ENCODE measurements at regions not wholly inside any gene's neighbourhood (a gene's known extent, or its start where the extent isn't known, plus 50 kb on each side); places are given as distances from the start of the nearest gene placed in this dataset.

GRCh38 chr10:53253221-53253620 is 480.6 kb upstream of the MBL2 start:
- Histone ChIP-seq H3K27ac (no peak overlapping the region), H3K27me3 (no peaks in the 10 kb centered on the region), H3K36me3 (no peaks in the 10 kb centered on the region), H3K9me3 (no peaks in the 10 kb centered on the region), H3K4me1 (no peaks in the 10 kb centered on the region), H3K4me3 (no peak overlapping the region)
- 57 to 92% methylated on average over 2 to 3 of the region's 3 CpGs for WGBS, 2 donors
- intact Hi-C loops (cut with DNase I), result no loop called here
- DNase-seq, result no peak
- TF ChIP-seq, protein P1, sequence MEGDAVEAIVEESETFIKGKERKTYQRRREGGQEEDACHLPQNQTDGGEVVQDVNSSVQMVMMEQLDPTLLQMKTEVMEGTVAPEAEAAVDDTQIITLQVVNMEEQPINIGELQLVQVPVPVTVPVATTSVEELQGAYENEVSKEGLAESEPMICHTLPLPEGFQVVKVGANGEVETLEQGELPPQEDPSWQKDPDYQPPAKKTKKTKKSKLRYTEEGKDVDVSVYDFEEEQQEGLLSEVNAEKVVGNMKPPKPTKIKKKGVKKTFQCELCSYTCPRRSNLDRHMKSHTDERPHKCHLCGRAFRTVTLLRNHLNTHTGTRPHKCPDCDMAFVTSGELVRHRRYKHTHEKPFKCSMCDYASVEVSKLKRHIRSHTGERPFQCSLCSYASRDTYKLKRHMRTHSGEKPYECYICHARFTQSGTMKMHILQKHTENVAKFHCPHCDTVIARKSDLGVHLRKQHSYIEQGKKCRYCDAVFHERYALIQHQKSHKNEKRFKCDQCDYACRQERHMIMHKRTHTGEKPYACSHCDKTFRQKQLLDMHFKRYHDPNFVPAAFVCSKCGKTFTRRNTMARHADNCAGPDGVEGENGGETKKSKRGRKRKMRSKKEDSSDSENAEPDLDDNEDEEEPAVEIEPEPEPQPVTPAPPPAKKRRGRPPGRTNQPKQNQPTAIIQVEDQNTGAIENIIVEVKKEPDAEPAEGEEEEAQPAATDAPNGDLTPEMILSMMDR (IDR thresholded peaks at IDR 0.05), result no peak
- TF ChIP-seq POLR2A (IDR thresholded peaks at IDR 0.05), result no peak

GRCh38 chr10:53239873-53240272 is 467.3 kb upstream of the MBL2 start:
- Histone ChIP-seq H3K9me3 (no peaks in the 10 kb centered on the region), H3K27ac (no peak overlapping the region), H3K27me3 (no peaks in the 10 kb centered on the region), H3K4me1 (no peaks in the 10 kb centered on the region), H3K36me3 (no peaks in the 10 kb centered on the region), H3K4me3 (no peak overlapping the region)
- TF ChIP-seq, protein P1 (IDR thresholded peaks at IDR 0.05), result no peak
- TF ChIP-seq POLR2A (IDR thresholded peaks at IDR 0.05), result no peak
- WGBS, 2 donors, result 78 to 82% methylated on average over 4 of the region's 4 CpGs
- intact Hi-C loops (cut with DNase I), result no loop called here
- no peak for DNase-seq

DNA sequence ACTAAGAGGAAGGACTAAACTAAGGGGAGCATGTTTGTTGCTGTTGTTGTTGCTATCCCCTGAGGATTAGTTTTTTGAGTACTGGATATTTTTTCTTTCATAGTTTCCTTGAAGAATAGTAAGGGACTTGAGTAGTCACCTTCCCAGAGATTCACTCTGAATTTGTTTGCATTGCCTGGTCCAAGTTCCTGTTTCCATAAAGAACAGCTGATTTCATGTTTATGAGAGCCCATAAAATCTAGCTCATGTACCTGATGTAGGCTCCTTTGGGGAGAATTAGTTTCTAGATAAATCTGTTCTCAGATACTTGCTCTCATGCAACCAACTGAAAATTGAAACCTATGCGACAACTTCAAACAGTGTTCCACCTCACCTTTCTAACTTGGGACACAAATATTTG is 464.4 kb upstream of the MBL2 start:
- no peak overlapping the region for H3K27ac ChIP-seq
- H3K27me3 ChIP-seq, result no peaks in the 10 kb centered on the region
- no peaks in the 10 kb centered on the region for H3K36me3 ChIP-seq
- no peak for DNase-seq
- intact Hi-C loops (cut with DNase I), result no loop called here
- H3K4me1 ChIP-seq, result no peaks in the 10 kb centered on the region
- TF ChIP-seq, protein P1 (IDR thresholded peaks at IDR 0.05), result no peak
- TF ChIP-seq POLR2A (IDR thresholded peaks at IDR 0.05), result no peak
- no peak overlapping the region for H3K4me3 ChIP-seq
- 88 to 96% methylated on average over 1 of the region's 1 CpG for WGBS, 2 donors
- H3K9me3 ChIP-seq, result no peaks in the 10 kb centered on the region

DNA sequence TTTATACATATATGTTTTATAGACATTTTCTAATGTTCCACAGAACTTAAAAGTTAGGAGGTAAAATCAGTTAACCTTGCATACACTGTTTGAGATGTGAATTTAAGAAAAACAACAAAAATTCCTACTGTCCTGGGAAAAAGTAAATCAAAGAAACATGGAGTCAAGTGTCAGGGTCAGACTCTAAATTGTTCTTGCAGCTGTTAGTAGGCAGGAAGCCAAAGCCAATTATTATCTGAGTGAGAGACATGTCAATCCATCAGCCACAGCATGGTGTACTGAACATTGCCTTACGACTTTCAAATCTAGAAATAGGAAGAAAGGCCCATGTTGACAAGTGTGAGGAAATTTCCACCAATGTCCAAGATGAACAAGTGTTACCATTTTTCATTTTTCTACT is 461.2 kb upstream of the MBL2 start:
- H3K9me3 ChIP-seq, result no peaks in the 10 kb centered on the region
- H3K27me3 ChIP-seq, result no peaks in the 10 kb centered on the region
- DNase-seq, result no peak
- 35 to 48% methylated on average over 1 of the region's 1 CpG for WGBS, 2 donors
- H3K36me3 ChIP-seq, result no peaks in the 10 kb centered on the region
- no peak overlapping the region for H3K27ac ChIP-seq
- TF ChIP-seq POLR2A (IDR thresholded peaks at IDR 0.05), result no peak
- TF ChIP-seq, protein P1 (IDR thresholded peaks at IDR 0.05), result no peak
- H3K4me1 ChIP-seq, result no peaks in the 10 kb centered on the region
- intact Hi-C loops (cut with DNase I), result no loop called here
- no peak overlapping the region for H3K4me3 ChIP-seq

DNA sequence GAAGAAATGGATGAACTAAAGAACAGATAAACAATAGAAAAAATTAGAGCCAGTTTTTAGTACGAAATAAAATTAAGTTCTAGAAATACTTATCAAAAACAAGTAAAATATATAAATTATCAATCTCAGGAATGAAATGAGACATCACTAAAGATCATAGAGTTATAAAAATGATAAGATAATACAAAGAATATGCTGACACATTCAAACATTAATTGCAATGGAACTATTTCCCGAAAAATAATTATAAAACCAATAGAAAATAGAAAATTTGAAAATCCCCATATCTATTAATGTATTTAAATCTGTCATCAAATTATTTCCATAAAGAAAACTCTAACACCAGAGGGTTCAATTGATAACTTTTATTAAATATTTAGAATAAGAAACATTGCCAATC is 458.1 kb upstream of the MBL2 start:
- H3K9me3 ChIP-seq, result no peaks in the 10 kb centered on the region
- no peaks in the 10 kb centered on the region for H3K4me1 ChIP-seq
- no peaks in the 10 kb centered on the region for H3K36me3 ChIP-seq
- TF ChIP-seq, protein P1 (IDR thresholded peaks at IDR 0.05), result no peak
- TF ChIP-seq POLR2A (IDR thresholded peaks at IDR 0.05), result no peak
- no peak overlapping the region for H3K4me3 ChIP-seq
- H3K27me3 ChIP-seq, result no peaks in the 10 kb centered on the region
- H3K27ac ChIP-seq, result no peak overlapping the region
- WGBS, 2 donors, result 43 to 44% methylated on average over 2 of the region's 2 CpGs
- DNase-seq, result no peak
- intact Hi-C loops (cut with DNase I), result no loop called here

All from esophagus squamous epithelium (tissue), 5 donors.